ENCODE measurements at regions not wholly inside any gene's neighbourhood (a gene's known extent, or its start where the extent isn't known, plus 50 kb on each side); places are given as distances from the start of the nearest gene placed in this dataset.

DNA sequence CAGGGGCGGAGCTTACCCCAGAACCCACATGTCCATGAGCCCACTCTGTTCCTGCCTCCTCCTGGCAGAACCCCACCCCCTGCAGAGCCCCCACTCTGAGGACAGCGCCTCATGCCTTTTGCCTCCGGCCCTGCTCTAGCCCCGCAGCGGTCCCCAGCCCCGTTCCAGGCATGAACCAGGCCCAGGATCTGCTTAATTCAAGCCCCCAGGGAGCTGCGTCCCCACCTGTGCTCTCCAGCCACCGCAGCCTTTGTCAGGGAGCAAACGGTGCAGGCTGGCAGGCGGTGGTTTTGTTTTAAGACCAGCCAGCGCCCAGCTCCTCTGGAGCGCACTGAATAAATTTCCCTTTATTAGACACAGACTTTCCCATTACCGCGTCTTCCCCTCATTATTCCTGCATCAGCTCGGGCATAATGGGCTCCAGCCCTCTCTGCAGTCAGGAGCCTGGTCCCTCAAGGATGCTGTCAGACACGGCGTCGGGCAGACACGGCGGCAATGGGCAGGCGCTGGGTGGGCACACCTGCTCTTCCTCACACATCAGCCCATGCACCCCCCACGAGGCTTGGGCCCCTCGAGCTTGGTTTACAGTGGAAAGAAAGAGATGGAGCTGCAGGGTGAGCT, 137.6 kb downstream of the OLFM1 start:
- H4K20me1 ChIP-seq (ENCODE audit: low read depth, low read length) = no peaks in the 10 kb centered on the region
- H3K4me2 ChIP-seq (ENCODE audit: low read depth, low read length, poor library complexity, severe bottlenecking) = no peak overlapping the region
- H3K9me3 ChIP-seq (ENCODE audit: insufficient read depth, low read length) = no peaks in the 10 kb centered on the region

DNA sequence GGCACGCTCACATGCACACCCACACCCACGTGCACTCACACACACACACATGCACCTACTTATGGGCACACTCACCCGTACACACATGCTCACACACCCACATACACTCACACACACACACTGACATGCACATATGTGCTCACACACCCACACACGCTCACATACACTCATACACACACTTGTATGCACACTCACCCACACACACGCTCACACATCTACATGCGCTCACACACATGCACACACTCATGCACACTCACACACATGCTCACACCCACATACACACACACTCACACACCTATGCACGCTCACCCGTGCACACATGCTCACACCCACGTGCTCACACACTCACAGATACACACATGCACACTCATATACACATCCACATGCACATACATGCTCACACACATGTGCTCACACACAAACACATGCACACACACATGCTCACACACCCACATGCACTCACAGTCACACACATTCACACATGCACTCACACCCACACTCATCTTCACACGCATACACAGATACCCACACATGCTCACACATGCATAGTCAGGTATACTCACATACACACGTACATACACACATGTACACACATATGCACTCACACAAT, 138.3 kb downstream of the OLFM1 start:
- H3K79me2 ChIP-seq (ENCODE audit: insufficient read depth, low read length) = no peaks in the 10 kb centered on the region
- no peak overlapping the region for H3K9ac ChIP-seq (ENCODE audit: low read length)
- H4K20me1 ChIP-seq (ENCODE audit: low read depth, low read length) = no peaks in the 10 kb centered on the region
- no peaks in the 10 kb centered on the region for H3K36me3 ChIP-seq (ENCODE audit: low read length)
- no peaks in the 10 kb centered on the region for H3K9me2 ChIP-seq (replicated peaks; ENCODE audit: insufficient read depth, low read length)
- no peaks in the 10 kb centered on the region for H3F3A ChIP-seq (ENCODE audit: insufficient read depth)
- no peak overlapping the region for H3K4me3 ChIP-seq (ENCODE audit: insufficient read depth, low read length, poor library complexity, severe bottlenecking)
- H3K4me2 ChIP-seq (ENCODE audit: low read depth, low read length, poor library complexity, severe bottlenecking) = no peak overlapping the region
- H3K9me3 ChIP-seq (ENCODE audit: insufficient read depth, low read length) = no peaks in the 10 kb centered on the region
- TF ChIP-seq, protein P1, sequence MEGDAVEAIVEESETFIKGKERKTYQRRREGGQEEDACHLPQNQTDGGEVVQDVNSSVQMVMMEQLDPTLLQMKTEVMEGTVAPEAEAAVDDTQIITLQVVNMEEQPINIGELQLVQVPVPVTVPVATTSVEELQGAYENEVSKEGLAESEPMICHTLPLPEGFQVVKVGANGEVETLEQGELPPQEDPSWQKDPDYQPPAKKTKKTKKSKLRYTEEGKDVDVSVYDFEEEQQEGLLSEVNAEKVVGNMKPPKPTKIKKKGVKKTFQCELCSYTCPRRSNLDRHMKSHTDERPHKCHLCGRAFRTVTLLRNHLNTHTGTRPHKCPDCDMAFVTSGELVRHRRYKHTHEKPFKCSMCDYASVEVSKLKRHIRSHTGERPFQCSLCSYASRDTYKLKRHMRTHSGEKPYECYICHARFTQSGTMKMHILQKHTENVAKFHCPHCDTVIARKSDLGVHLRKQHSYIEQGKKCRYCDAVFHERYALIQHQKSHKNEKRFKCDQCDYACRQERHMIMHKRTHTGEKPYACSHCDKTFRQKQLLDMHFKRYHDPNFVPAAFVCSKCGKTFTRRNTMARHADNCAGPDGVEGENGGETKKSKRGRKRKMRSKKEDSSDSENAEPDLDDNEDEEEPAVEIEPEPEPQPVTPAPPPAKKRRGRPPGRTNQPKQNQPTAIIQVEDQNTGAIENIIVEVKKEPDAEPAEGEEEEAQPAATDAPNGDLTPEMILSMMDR (IDR thresholded peaks at IDR 0.05; ENCODE audit: insufficient read depth, low read length, poor library complexity, severe bottlenecking) = no peak
- no peak for TF ChIP-seq EZH2phosphoT487 (conservative IDR thresholded peaks at IDR 0.05; ENCODE audit: low read length)
- no peak overlapping the region for H2AFZ ChIP-seq (ENCODE audit: low read depth, low read length, severe bottlenecking)
- no peaks in the 10 kb centered on the region for H3K27me3 ChIP-seq (ENCODE audit: low read length)
- H3K27ac ChIP-seq (ENCODE audit: low read depth, low read length) = no peak overlapping the region

More for the DNA sequence above, 137.6 kb downstream of the OLFM1 start:
- TF ChIP-seq EZH2phosphoT487 (conservative IDR thresholded peaks at IDR 0.05; ENCODE audit: low read length) = no peak
- TF ChIP-seq, protein P1 (IDR thresholded peaks at IDR 0.05; ENCODE audit: insufficient read depth, low read length, poor library complexity, severe bottlenecking) = no peak
- Histone ChIP-seq H3K27ac (ENCODE audit: low read depth, low read length) (no peak overlapping the region), H3F3A (ENCODE audit: insufficient read depth) (no peaks in the 10 kb centered on the region), H3K79me2 (ENCODE audit: insufficient read depth, low read length) (no peaks in the 10 kb centered on the region), H3K9ac (ENCODE audit: low read length) (no peak overlapping the region), H3K36me3 (ENCODE audit: low read length) (no peaks in the 10 kb centered on the region), H2AFZ (ENCODE audit: low read depth, low read length, severe bottlenecking) (no peak overlapping the region), H3K4me3 (ENCODE audit: insufficient read depth, low read length, poor library complexity, severe bottlenecking) (no peak overlapping the region), H3K9me2 (replicated peaks; ENCODE audit: insufficient read depth, low read length) (no peaks in the 10 kb centered on the region), H3K27me3 (ENCODE audit: low read length) (no peaks in the 10 kb centered on the region)

DNA sequence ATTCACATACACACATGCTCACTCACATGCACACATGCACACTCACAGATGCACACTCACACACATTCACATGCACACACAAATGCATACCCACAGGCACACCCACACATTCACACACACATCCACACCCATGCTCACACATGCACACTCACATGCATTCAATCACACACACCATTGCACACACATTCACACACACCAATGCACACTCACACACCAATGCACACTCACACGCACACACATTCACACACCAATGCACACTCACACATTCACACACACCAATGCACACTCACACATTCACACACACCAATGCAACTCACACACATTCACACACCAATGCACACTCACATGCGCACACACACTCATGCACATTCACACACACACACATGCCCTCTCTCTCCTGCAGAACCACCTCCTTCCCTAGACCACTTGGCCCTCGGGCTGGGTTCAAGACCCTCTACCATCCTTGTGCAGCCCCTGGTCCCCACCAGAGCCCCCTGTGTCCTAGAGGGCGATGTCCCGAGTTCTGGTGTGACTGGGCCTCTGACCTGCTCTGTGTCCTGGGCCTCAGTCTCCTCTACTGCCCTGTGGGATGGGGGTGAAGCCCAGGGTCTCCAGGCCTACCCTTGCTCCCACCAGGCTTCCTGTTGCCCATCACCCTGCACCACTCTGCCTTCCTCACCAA, 139.0 kb downstream of the OLFM1 start:
- Histone ChIP-seq H3K36me3 (ENCODE audit: low read length) (no peaks in the 10 kb centered on the region), H3K9me2 (replicated peaks; ENCODE audit: insufficient read depth, low read length) (no peaks in the 10 kb centered on the region), H3K27me3 (ENCODE audit: low read length) (no peaks in the 10 kb centered on the region), H3K4me3 (ENCODE audit: insufficient read depth, low read length, poor library complexity, severe bottlenecking) (no peak overlapping the region), H3K79me2 (ENCODE audit: insufficient read depth, low read length) (no peaks in the 10 kb centered on the region), H3K4me2 (ENCODE audit: low read depth, low read length, poor library complexity, severe bottlenecking) (no peak overlapping the region), H4K20me1 (ENCODE audit: low read depth, low read length) (no peaks in the 10 kb centered on the region), H3K9me3 (ENCODE audit: insufficient read depth, low read length) (no peaks in the 10 kb centered on the region), H3K9ac (ENCODE audit: low read length) (no peak overlapping the region), H3F3A (ENCODE audit: insufficient read depth) (no peaks in the 10 kb centered on the region), H3K27ac (ENCODE audit: low read depth, low read length) (no peak overlapping the region), H2AFZ (ENCODE audit: low read depth, low read length, severe bottlenecking) (no peak overlapping the region)
- TF ChIP-seq, protein P1 (IDR thresholded peaks at IDR 0.05; ENCODE audit: insufficient read depth, low read length, poor library complexity, severe bottlenecking) = no peak
- no peak for TF ChIP-seq EZH2phosphoT487 (conservative IDR thresholded peaks at IDR 0.05; ENCODE audit: low read length)
